ENCODE measurements at regions not wholly inside any gene's neighbourhood (a gene's known extent, or its start where the extent isn't known, plus 50 kb on each side); places are given as distances from the start of the nearest gene placed in this dataset.

DNA sequence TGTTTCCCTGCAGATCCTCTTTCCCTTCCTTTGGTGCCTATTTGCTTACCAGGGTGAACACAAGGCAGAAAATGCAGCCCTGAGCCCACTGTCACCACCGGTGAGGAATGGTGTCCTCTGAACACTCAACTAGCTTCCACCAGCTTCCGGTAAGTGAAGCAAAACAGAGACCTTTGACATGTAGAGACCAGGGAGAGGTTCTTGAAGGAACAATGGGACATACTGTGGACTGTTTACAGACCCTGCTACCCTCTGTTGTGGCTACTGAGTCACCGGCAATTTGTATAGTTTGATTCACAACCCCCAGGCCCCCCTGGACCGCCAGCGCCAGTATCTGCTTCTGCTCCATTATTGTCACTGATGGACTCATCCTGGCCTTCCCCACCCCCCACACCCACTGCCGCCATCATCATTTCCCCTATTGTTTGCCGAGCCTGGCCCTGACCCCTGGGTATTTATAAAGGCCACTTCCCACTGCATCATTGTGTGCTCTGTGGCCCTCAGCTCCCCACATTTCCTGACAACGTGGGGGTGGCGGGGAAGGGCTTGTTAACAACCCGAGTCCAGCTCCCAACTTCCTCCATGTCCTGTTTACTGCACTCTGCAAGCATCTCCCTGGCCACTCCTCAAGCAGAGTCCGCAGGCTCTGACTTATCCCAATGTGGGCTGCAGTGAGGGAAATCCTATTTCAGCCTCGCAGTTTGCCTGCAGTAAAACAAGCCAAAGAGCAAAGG is 252.9 kb downstream of the ETS1 start:
- Histone ChIP-seq H3K27me3 (no peaks in the 10 kb centered on the region), H3K4me3 (no peak overlapping the region), H3K9me3 (no peaks in the 10 kb centered on the region), H3K36me3 (no peaks in the 10 kb centered on the region), H3K4me1 (peaks cover 0 to 17% of the 10 kb centered on the region in 2 donors), H3K27ac (peak overlapping the region in 1 of 2 donors; percentile 23)
- TF ChIP-seq, protein P1, sequence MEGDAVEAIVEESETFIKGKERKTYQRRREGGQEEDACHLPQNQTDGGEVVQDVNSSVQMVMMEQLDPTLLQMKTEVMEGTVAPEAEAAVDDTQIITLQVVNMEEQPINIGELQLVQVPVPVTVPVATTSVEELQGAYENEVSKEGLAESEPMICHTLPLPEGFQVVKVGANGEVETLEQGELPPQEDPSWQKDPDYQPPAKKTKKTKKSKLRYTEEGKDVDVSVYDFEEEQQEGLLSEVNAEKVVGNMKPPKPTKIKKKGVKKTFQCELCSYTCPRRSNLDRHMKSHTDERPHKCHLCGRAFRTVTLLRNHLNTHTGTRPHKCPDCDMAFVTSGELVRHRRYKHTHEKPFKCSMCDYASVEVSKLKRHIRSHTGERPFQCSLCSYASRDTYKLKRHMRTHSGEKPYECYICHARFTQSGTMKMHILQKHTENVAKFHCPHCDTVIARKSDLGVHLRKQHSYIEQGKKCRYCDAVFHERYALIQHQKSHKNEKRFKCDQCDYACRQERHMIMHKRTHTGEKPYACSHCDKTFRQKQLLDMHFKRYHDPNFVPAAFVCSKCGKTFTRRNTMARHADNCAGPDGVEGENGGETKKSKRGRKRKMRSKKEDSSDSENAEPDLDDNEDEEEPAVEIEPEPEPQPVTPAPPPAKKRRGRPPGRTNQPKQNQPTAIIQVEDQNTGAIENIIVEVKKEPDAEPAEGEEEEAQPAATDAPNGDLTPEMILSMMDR (IDR thresholded peaks at IDR 0.05) = no peak
- DNase-seq (ENCODE audit: low spot score) = no peak

DNA sequence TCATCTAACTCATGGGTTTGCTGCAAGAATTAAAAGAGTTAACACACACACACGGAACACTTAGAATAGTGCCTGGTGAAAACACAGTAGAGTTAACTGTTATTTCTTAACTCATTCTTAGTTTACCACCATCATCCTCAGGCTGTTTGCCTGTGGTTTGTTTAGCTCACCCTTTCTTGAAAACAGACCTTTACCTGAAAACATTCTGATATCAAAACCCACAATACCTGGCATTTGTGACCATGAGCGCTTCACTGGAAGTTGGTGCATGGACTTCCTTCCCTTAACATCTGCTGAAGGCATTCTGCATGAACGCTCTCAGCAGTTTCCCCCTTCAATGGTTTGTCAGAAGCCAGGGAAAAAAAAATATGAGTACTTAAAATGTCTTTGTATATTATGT is 256.0 kb downstream of the ETS1 start:
- Histone ChIP-seq H3K4me3 (no peak overlapping the region), H3K9me3 (no peaks in the 10 kb centered on the region), H3K27me3 (no peaks in the 10 kb centered on the region), H3K36me3 (no peaks in the 10 kb centered on the region), H3K4me1 (peaks cover 0 to 23% of the 10 kb centered on the region in 2 donors), H3K27ac (no peak overlapping the region)
- TF ChIP-seq, protein P1 (IDR thresholded peaks at IDR 0.05) = no peak
- no peak for DNase-seq (ENCODE audit: low spot score)

GRCh38 chr11:128330203-128330602 is 257.2 kb downstream of the ETS1 start:
- Histone ChIP-seq H3K4me1 (peaks cover 0 to 11% of the 10 kb centered on the region in 2 donors), H3K36me3 (no peaks in the 10 kb centered on the region), H3K9me3 (no peaks in the 10 kb centered on the region), H3K4me3 (no peak overlapping the region), H3K27me3 (no peaks in the 10 kb centered on the region), H3K27ac (no peak overlapping the region)
- TF ChIP-seq, protein P1 (IDR thresholded peaks at IDR 0.05) = no peak
- DNase-seq (ENCODE audit: low spot score) = no peak

GRCh38 chr11:128328955-128329551 is 258.3 kb downstream of the ETS1 start:
- TF ChIP-seq, protein P1 (IDR thresholded peaks at IDR 0.05) = no peak
- no peak overlapping the region for H3K4me3 ChIP-seq
- peaks cover 0 to 10% of the 10 kb centered on the region in 2 donors for H3K4me1 ChIP-seq
- no peak for DNase-seq (ENCODE audit: low spot score)
- H3K27ac ChIP-seq = peak overlapping the region; percentile 4 to 40
- H3K27me3 ChIP-seq = no peaks in the 10 kb centered on the region
- no peaks in the 10 kb centered on the region for H3K9me3 ChIP-seq
- no peaks in the 10 kb centered on the region for H3K36me3 ChIP-seq

- no peaks in the 10 kb centered on the region for H3K36me3 ChIP-seq
- peaks cover 0 to 10% of the 10 kb centered on the region in 2 donors for H3K4me1 ChIP-seq
- TF ChIP-seq, protein P1 (IDR thresholded peaks at IDR 0.05) = no peak
- no peaks in the 10 kb centered on the region for H3K27me3 ChIP-seq
- H3K27ac ChIP-seq = no peak overlapping the region
- DNase-seq (ENCODE audit: low spot score) = no peak
- no peaks in the 10 kb centered on the region for H3K9me3 ChIP-seq
- H3K4me3 ChIP-seq = no peak overlapping the region
Observed at GRCh38 chr11:128327274-128327673, 260.1 kb downstream of the ETS1 start.

All from right atrium auricular region (tissue), 2 donors.